Esophagus muscularis mucosa (tissue), 4 donors: ENCODE measurements at regions not wholly inside any gene's neighbourhood (a gene's known extent, or its start where the extent isn't known, plus 50 kb on each side); places are given as distances from the start of the nearest gene placed in this dataset.

Source experiments
- DNase-seq: peaks from one replicate; pipeline ENCODE4 v3.0.0-alpha.2; 2017; ENCODE audit errors: extremely low spot score
- H3K27ac ChIP-seq, 4 donors: fragments of 200-600 bp; sonication (generic); replicated peaks in 1 of 4; 1 replicate in 3 of 4; 2 replicates in 1 of 4; pipeline ENCODE4 v1.5.1; 2016 to 2019; ENCODE audit warnings: mild to moderate bottlenecking in 1 of 4
- H3K27me3 ChIP-seq, 4 donors: fragments of 200-600 bp; sonication (generic); one replicate each; pipeline versions ENCODE4 v1.5.1 to v1.6.0; 2016 to 2019
- H3K36me3 ChIP-seq, 4 donors: fragments of 200-600 bp; sonication (generic); one replicate each; pipeline ENCODE4 v1.5.1; 2016 to 2019
- H3K4me1 ChIP-seq, 4 donors: fragments of 200-600 bp; sonication (generic); one replicate each; pipeline ENCODE4 v1.5.1; 2016 to 2019
- H3K4me3 ChIP-seq, 4 donors: fragments of 200-600 bp; sonication (generic); 1 replicate in 2 of 4; 2 replicates in 2 of 4; pipeline ENCODE4 v1.5.1; 2016 to 2019; ENCODE audit warnings: mild to moderate bottlenecking in 4 of 4, moderate library complexity in 1 of 4
- H3K9me3 ChIP-seq, 4 donors: fragments of 200-600 bp; sonication (generic); 1 replicate in 3 of 4; 2 replicates in 1 of 4; pipeline ENCODE4 v1.5.1; 2016 to 2019
- EP300 ChIP-seq: sonication (generic); formaldehyde crosslinking; IDR thresholded peaks from one replicate; pipeline ENCODE4 v1.6.1; 2017; ENCODE audit warnings: antibody characterized with exemption
- POLR2A ChIP-seq: fragments of 450-650 bp; IDR thresholded peaks from one replicate; pipeline ENCODE4 v1.6.1; 2017; ENCODE audit warnings: antibody characterized with exemption, moderate library complexity, mild to moderate bottlenecking, low read depth
- POLR2AphosphoS5 ChIP-seq, 2 donors: sonication (generic); formaldehyde crosslinking; IDR thresholded peaks; one replicate each; pipeline ENCODE4 v1.6.1; 2017; ENCODE audit warnings: antibody characterized with exemption in 2 of 2
- WGBS: methylation state at CpG from one replicate; pipeline ENCODE4 v1.1.5; 2018; 5-methylcytosine and 5-hydroxymethylcytosine counted together
- intact Hi-C: fragments of 100-400 bp; cut with DNase I; formaldehyde crosslinking; loops from one replicate; pipeline ENCODE4 v1.15.1; 2023
- TF ChIP-seq, protein P1 (sequence below), 3 experiments: fragments of 200-600 bp in 2 of 3; fragments of 450-650 bp in 1 of 3; sonication (generic) in 2 of 3; IDR thresholded peaks; one replicate each; pipeline ENCODE4 v1.5.1; 2017 to 2019; ENCODE audit warnings: antibody characterized with exemption in 3 of 3, mild to moderate bottlenecking in 2 of 3, moderate library complexity in 1 of 3

DNA sequence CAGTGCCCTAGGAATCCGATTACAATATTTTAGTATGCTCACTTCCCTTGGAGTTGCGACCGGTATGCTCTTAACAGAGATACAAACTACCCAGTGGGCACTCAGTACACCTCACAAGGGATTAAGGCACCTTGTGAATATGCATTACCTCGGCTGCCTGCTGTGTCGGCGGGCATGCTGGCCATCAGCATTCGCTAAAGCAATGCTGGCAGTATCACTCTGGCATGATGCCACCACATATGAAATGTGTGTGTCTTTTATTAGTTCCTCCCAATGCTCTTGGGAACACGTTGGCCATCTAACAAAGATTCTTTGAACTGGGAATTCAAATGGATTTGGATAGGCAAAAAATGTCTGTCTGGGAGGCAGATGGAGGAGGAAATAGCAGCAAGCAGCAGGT lies 67.4 kb upstream of the FOXB1 start:
- WGBS: 50% methylated on average over 8 of the region's 8 CpGs
- intact Hi-C loops: no loop called here

DNA sequence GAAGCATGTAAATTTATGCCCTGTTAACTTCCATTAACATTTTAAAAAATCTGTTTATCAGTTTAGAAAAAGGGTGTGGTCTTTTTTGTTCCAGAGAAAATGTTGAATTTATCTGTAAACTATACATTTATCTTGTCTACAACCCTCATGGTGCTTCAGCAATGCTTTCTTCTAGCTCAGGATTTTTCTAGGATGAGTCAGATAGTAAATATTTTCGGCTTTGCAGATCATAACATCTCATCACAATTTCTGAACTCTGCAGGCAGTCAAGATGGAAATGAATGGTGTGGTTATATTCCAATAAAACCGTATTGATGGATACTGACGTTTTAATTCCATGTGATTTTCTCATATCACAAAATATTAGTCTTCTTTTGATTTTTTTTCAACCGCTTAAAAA lies 70.5 kb upstream of the FOXB1 start:
- Histone ChIP-seq H3K27ac (no peak overlapping the region), H3K27me3 (peaks cover 0 to 43% (median 0%) of the 10 kb centered on the region in 4 donors), H3K4me1 (no peaks in the 10 kb centered on the region), H3K4me3 (no peak overlapping the region), H3K36me3 (no peaks in the 10 kb centered on the region), H3K9me3 (no peaks in the 10 kb centered on the region)
- TF ChIP-seq POLR2AphosphoS5 (IDR thresholded peaks at IDR 0.05) (no peak), POLR2A (no peak), EP300 (no peak)
- TF ChIP-seq, protein P1, sequence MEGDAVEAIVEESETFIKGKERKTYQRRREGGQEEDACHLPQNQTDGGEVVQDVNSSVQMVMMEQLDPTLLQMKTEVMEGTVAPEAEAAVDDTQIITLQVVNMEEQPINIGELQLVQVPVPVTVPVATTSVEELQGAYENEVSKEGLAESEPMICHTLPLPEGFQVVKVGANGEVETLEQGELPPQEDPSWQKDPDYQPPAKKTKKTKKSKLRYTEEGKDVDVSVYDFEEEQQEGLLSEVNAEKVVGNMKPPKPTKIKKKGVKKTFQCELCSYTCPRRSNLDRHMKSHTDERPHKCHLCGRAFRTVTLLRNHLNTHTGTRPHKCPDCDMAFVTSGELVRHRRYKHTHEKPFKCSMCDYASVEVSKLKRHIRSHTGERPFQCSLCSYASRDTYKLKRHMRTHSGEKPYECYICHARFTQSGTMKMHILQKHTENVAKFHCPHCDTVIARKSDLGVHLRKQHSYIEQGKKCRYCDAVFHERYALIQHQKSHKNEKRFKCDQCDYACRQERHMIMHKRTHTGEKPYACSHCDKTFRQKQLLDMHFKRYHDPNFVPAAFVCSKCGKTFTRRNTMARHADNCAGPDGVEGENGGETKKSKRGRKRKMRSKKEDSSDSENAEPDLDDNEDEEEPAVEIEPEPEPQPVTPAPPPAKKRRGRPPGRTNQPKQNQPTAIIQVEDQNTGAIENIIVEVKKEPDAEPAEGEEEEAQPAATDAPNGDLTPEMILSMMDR (IDR thresholded peaks at IDR 0.05): no peak
- WGBS: 68% methylated on average over 4 of the region's 4 CpGs
- intact Hi-C loops: no loop called here
- no peak for DNase-seq

More for the DNA sequence above, 67.4 kb upstream of the FOXB1 start:
- peaks cover 0 to 39% (median 0%) of the 10 kb centered on the region in 4 donors for H3K27me3 ChIP-seq
- no peaks in the 10 kb centered on the region for H3K9me3 ChIP-seq
- no peaks in the 10 kb centered on the region for H3K4me1 ChIP-seq
- no peak overlapping the region for H3K4me3 ChIP-seq
- no peak overlapping the region for H3K27ac ChIP-seq
- TF ChIP-seq, protein P1 (IDR thresholded peaks at IDR 0.05): no peak
- TF ChIP-seq POLR2AphosphoS5 (IDR thresholded peaks at IDR 0.05): no peak
- no peak for TF ChIP-seq EP300
- TF ChIP-seq POLR2A: no peak
- H3K36me3 ChIP-seq: no peaks in the 10 kb centered on the region
- no peak for DNase-seq

DNA sequence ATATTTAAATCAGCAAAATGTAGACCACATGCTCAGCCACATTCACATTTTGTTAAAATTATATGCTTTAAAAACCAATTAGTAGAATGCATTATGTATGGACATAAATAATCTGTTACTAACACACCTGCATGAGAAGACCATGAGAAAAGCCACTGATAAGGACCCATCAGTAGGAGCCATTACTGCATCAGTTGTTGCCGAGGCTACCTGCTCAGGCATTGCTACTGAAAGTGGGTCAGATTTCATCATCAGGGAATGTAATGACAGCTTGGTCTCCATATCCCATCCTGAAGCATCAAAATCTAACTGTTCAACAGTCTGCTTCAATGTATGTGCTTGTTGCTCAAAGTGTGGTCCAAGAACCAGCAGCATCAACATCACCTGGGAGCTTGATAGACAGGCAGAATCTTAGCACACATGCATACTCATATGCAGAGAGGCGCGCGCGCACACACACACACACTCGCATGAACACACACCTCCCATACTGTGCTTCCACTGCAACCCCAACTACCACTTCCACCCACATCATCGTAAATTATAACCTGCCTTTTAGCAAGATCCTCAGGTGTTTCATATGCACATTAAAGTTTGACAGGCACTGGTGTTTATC lies 72.4 kb upstream of the FOXB1 start:
- Histone ChIP-seq H3K36me3 (no peaks in the 10 kb centered on the region), H3K27me3 (peaks cover 0 to 32% (median 0%) of the 10 kb centered on the region in 4 donors), H3K9me3 (peaks cover 0 to 1% (median 0%) of the 10 kb centered on the region in 4 donors), H3K4me1 (no peaks in the 10 kb centered on the region), H3K27ac (no peak overlapping the region), H3K4me3 (no peak overlapping the region)
- no peak for TF ChIP-seq POLR2AphosphoS5 (IDR thresholded peaks at IDR 0.05)
- no peak for TF ChIP-seq EP300
- intact Hi-C loops: no loop called here
- WGBS: 92% methylated on average over 7 of the region's 7 CpGs
- DNase-seq: no peak

DNA sequence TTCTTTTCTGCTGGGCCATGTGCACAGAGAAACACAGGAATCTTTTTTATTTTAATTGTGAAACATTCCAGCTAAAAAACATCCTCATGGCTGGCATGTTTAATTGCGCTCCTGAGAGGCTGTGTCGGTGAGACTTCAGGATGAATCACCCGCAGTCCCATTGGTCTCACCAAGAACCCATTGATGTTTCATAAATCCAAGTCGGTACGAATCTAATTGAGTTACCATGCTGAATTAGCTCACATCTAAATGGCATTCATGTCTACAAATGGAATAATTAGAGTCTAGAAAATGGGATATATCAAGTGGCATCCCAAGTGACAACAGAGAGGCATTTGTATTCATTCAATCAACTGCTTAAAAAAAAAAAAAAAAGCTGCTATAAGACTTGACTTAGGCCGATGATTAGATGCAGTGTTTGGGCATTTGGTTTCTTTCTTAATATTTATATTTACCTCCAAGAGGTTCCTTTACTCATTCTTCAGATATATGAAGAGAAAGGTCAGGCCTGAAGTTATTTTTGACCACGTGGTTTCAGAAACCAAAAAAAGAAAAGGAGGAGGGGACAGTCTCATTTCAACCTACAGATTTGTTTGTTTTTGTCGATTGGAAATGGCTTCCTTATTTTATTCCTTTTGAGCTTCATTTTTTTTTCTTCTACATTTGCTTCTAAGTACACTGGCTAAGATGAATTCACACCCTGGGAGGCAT lies 79.1 kb upstream of the FOXB1 start:
- no peak for DNase-seq
- no peaks in the 10 kb centered on the region for H3K4me1 ChIP-seq
- intact Hi-C loops: no loop called here
- no peak for TF ChIP-seq POLR2AphosphoS5 (IDR thresholded peaks at IDR 0.05)
- TF ChIP-seq POLR2A: no peak
- TF ChIP-seq, protein P1 (IDR thresholded peaks at IDR 0.05): no peak
- TF ChIP-seq EP300: no peak
- H3K27me3 ChIP-seq: peaks cover 0 to 27% (median 0%) of the 10 kb centered on the region in 4 donors
- 72% methylated on average over 8 of the region's 8 CpGs for WGBS
- peaks cover 0 to 4% (median 0%) of the 10 kb centered on the region in 4 donors for H3K9me3 ChIP-seq
- H3K27ac ChIP-seq: no peak overlapping the region
- H3K36me3 ChIP-seq: no peaks in the 10 kb centered on the region
- H3K4me3 ChIP-seq: no peak overlapping the region

DNA sequence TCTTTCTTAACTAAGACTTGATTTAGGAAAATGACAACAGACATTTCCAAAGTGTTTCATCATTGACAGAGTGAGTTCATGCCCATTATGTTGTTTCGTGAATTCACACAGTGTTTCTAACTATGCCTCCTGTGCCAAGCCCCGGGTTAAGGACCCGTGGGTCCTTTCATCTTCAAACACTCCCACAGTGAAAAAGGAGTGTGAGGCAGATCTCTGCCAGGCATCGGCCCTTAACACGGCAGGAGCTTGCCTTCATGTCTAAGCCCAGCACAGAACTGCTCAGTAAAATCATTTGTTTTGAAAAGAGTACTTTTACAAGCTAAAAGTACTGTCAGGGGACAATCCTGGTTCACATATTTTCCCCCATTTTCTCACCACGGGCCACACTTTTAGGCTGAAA lies 80.0 kb upstream of the FOXB1 start:
- no peaks in the 10 kb centered on the region for H3K4me1 ChIP-seq
- DNase-seq: no peak
- 54% methylated on average over 6 of the region's 6 CpGs for WGBS
- TF ChIP-seq POLR2AphosphoS5 (IDR thresholded peaks at IDR 0.05) (no peak), EP300 (no peak), POLR2A (no peak)
- TF ChIP-seq, protein P1 (IDR thresholded peaks at IDR 0.05): no peak
- intact Hi-C loops: no loop called here
- H3K27ac ChIP-seq: no peak overlapping the region
- H3K36me3 ChIP-seq: no peaks in the 10 kb centered on the region
- H3K4me3 ChIP-seq: no peak overlapping the region
- H3K27me3 ChIP-seq: peaks cover 0 to 18% (median 0%) of the 10 kb centered on the region in 4 donors
- H3K9me3 ChIP-seq: peaks cover 0 to 4% (median 0%) of the 10 kb centered on the region in 4 donors
